Heart right ventricle (tissue), 16 donors: ENCODE measurements at regions not wholly inside any gene's neighbourhood (a gene's known extent, or its start where the extent isn't known, plus 50 kb on each side); places are given as distances from the start of the nearest gene placed in this dataset.

Experiments
- ATAC-seq, 8 donors: fragments of 200-7000 bp; cut with Tn5 transposase; one replicate each; pipeline ENCODE4 v1.9.1; 2020; ENCODE audit warnings: mild to moderate bottlenecking in 8 of 8, moderate library complexity in 8 of 8, moderate number of reproducible peaks in 1 of 8
- DNase-seq, 2 donors: peaks; one replicate each; pipeline ENCODE4 v3.0.0-alpha.2; 2020
- H3K27ac ChIP-seq, 10 donors: fragments of 200-600 bp; sonication (generic) in 2 of 10; one replicate each; pipeline versions ENCODE4 v1.5.0 to v1.8.0; 2020 to 2022; ENCODE audit warnings: mild to moderate bottlenecking in 3 of 10
- H3K27me3 ChIP-seq, 7 donors: fragments of 200-600 bp; one replicate each; pipeline ENCODE4 v1.8.0; 2021 to 2022; ENCODE audit warnings: mild to moderate bottlenecking in 2 of 7
- H3K36me3 ChIP-seq, 9 donors: fragments of 200-600 bp; sonication (generic) in 1 of 9; one replicate each; pipeline versions ENCODE4 v1.5.0 to v1.8.0; 2020 to 2022; ENCODE audit warnings: mild to moderate bottlenecking in 2 of 9
- H3K4me1 ChIP-seq, 9 donors: fragments of 200-600 bp; sonication (generic) in 1 of 9; one replicate each; pipeline versions ENCODE4 v1.5.0 to v1.8.0; 2020 to 2022; ENCODE audit warnings: mild to moderate bottlenecking in 4 of 9
- H3K4me3 ChIP-seq, 10 donors: fragments of 200-600 bp; sonication (generic) in 2 of 10; one replicate each; pipeline versions ENCODE4 v1.5.0 to v1.8.0; 2020 to 2022; ENCODE audit warnings: mild to moderate bottlenecking in 7 of 10, moderate library complexity in 2 of 10
- H3K9me3 ChIP-seq, 11 donors: fragments of 200-600 bp in 10 of 11; sonication (generic) in 2 of 11; one replicate each; pipeline versions ENCODE4 v1.5.0 to v1.8.0; 2013 to 2022; ENCODE audit warnings: mild to moderate bottlenecking in 2 of 11, control low read depth in 1 of 11, moderate library complexity in 1 of 11
- whole genome bisulfite sequencing, 2 donors: extraction: QIAGEN DNeasy Blood & Tissue Kit; methylation state at CpG; one replicate each; pipeline ENCODE4 v1.1.7; 2013; ENCODE audit warnings: inconsistent platforms in 1 of 2; 5-methylcytosine and 5-hydroxymethylcytosine counted together
- intact Hi-C, 10 donors: fragments of 100-400 bp; cut with DNase I; formaldehyde crosslinking; loops; one replicate each; pipeline versions ENCODE4 v1.11.1 to v1.14.2; 2022
- TF ChIP-seq, protein P1 (sequence below), 9 donors: fragments of 200-600 bp; sonication (generic) in 2 of 9; IDR thresholded peaks; one replicate each; pipeline versions ENCODE4 v1.5.0 to v1.8.0; 2021 to 2022; ENCODE audit warnings: antibody characterized with exemption in 9 of 9, mild to moderate bottlenecking in 5 of 9, moderate library complexity in 1 of 9
- donor health status: Arrhythmogenic right ventricular cardiomyopathy.
- donor health status: ischemic (EF 13 %, LVEDD 7.1; RV severe dilation, severe dysfunction).
- donor health status: healthy with polysubstance abuse.
- donor health status: DM: no; HTN: yes; CAD: no.
- donor health status: DM: no; HTN: no; CAD: no.
- donor health status: ischemic (EF 25% LVEDD 6.9; RV normal size, moderate dysfunction).
- donor health status: ischemic (EF 25% LVEDD 5.7; RV mildly dilated, moderate dysfunction).
- donor health status: healthy.
- donor health status: DM: yes; HTN: yes; CAD: no.
- donor health status: Ischemic cardiomyopathy.
- donor health status: ischemic (EF 35%, LVEDD 5.7; RV mildly dilated, moderate dysfunction).
- donor health status: nonischemic (EF 11% LVEDD 7.7; RV severe dilation, severe dysfunction).
- donor health status: DM: yes; HTN: yes; CAD: no.
- donor health status: PGD.
- donor health status: ischemic (EF 29% LVEDD 5.4; RV normal size, mild dysfunction).
- donor health status: nonischemic (EF 23%, LVEDD 6.1; RV moderate dilation, normal function).

DNA sequence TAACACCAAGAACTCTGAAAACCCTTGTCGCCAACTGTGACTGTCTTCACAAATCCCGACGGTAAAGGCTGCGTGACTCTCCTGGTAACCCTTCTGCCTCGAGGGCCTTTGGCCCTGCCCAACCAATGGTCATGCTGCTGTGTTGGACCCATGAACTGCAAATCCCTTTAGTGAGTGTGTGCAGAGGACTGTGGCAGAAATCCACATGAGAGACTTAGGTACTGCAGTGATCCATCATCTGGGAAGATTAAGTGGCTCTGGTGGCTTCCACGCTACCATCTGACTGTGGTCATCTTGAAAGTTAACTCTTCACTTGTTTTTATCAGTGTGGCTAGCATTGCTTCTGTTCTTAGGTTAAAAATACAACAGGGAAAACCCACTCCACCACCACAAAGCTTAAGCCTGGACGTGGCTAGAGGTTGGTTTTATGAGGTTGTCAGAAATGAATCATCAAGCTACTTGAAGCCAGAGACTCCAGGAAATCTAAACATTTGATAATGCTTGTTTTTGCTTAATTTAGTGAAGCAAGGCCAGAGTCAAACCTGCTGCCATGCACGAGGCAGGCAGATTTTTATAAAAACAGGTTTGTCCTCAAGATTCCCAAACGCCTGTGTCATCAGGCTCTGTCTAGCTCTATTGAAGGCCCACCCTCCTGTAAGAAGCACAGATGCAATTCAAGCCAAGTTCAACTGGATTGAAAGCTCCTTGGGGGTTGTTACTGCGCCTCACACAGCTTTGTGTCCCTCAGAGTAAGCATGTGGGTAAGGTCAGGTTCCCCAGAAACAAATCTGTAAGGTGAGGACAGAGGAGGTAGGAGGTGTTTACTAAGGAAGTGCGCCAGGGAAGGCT is 52.7 kb upstream of the ERCC6L2 start:
- ATAC-seq = no peak
- no peak overlapping the region for H3K4me3 ChIP-seq
- H3K36me3 ChIP-seq = no peaks in the 10 kb centered on the region
- no peak for DNase-seq
- H3K9me3 ChIP-seq = no peaks in the 10 kb centered on the region
- H3K4me1 ChIP-seq = peaks cover 0 to 7% (median 0%) of the 10 kb centered on the region in 9 donors
- TF ChIP-seq, protein P1, sequence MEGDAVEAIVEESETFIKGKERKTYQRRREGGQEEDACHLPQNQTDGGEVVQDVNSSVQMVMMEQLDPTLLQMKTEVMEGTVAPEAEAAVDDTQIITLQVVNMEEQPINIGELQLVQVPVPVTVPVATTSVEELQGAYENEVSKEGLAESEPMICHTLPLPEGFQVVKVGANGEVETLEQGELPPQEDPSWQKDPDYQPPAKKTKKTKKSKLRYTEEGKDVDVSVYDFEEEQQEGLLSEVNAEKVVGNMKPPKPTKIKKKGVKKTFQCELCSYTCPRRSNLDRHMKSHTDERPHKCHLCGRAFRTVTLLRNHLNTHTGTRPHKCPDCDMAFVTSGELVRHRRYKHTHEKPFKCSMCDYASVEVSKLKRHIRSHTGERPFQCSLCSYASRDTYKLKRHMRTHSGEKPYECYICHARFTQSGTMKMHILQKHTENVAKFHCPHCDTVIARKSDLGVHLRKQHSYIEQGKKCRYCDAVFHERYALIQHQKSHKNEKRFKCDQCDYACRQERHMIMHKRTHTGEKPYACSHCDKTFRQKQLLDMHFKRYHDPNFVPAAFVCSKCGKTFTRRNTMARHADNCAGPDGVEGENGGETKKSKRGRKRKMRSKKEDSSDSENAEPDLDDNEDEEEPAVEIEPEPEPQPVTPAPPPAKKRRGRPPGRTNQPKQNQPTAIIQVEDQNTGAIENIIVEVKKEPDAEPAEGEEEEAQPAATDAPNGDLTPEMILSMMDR (IDR thresholded peaks at IDR 0.05) = no peak
- no peaks in the 10 kb centered on the region for H3K27me3 ChIP-seq
- WGBS, 2 donors = 84 to 85% methylated on average over 11 of the region's 11 CpGs
- H3K27ac ChIP-seq = no peak overlapping the region
- intact Hi-C loops = no loop called here

DNA sequence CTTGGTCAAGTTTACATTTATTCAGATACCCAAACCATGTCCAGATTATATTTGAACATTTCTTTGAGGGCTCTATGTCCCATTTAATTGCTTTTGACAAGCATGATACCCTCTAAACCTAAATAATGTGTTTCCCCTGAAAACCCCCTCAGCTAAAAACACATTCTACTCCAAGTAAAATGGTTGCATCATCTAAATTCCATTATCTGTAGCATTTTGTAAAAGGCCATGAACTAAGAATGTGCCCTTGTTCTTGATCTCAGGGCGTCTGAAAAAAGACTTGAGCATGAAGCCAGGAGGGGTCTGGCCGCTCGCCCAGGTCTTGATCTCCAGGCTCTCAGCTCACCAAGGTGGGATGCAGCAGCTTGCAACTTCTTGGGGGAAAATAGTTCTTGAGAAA is 53.5 kb upstream of the ERCC6L2 start:
- Histone ChIP-seq H3K4me1 (peaks cover 0 to 7% (median 0%) of the 10 kb centered on the region in 9 donors), H3K27ac (no peak overlapping the region), H3K27me3 (no peaks in the 10 kb centered on the region), H3K36me3 (no peaks in the 10 kb centered on the region), H3K4me3 (no peak overlapping the region), H3K9me3 (no peaks in the 10 kb centered on the region)
- TF ChIP-seq, protein P1 (IDR thresholded peaks at IDR 0.05) = no peak
- no peak for DNase-seq
- WGBS, 2 donors = 94 to 96% methylated on average over 3 of the region's 3 CpGs
- no peak for ATAC-seq
- intact Hi-C loops = no loop called here

DNA sequence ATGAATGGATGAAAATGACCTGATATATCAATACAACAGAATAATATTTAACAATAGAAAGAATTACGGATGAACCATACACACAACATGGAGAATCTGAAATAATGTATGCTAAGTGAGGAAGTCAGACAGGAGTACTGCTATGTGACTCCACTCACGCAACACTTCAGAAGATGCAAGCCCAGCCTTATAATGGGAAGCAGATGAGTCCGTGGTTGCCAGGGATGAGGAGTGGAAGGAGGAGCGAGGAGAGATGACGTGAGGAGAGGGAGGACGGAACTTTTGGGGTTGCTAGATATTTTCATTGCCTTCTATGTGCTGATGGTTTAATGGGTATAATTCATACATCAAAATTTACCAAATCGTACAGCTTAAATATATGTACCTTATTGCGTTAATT is 55.4 kb upstream of the ERCC6L2 start:
- H3K36me3 ChIP-seq = no peaks in the 10 kb centered on the region
- peaks cover 0 to 7% (median 0%) of the 10 kb centered on the region in 9 donors for H3K4me1 ChIP-seq
- intact Hi-C loops = no loop called here
- no peak for DNase-seq
- 95 to 96% methylated on average over 8 of the region's 8 CpGs for WGBS, 2 donors
- no peaks in the 10 kb centered on the region for H3K9me3 ChIP-seq
- no peaks in the 10 kb centered on the region for H3K27me3 ChIP-seq
- TF ChIP-seq, protein P1 (IDR thresholded peaks at IDR 0.05) = no peak
- no peak overlapping the region for H3K27ac ChIP-seq
- H3K4me3 ChIP-seq = no peak overlapping the region
- no peak for ATAC-seq

DNA sequence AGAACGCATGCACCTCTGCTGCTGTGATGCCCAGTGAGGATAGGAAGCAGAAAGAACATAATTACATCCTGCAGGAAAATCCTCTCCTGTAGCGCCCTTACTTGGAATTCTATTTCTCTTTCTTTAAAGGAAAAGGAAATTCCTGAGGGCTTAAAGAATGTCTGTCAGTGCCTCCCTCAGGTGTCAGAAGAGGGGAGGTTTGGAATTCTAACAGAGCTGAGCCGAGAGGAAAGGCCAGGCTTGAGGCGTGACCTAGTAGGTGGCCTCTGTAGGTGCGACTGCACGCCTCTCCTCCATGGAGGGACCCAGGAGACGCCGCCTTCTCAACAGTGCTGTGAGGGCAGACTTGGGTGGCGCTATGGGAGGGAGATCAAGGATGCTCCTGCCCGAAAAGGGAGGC is 55.9 kb upstream of the ERCC6L2 start:
- Histone ChIP-seq H3K4me3 (no peak overlapping the region), H3K36me3 (no peaks in the 10 kb centered on the region), H3K9me3 (no peaks in the 10 kb centered on the region), H3K27me3 (no peaks in the 10 kb centered on the region), H3K4me1 (peaks cover 0 to 7% (median 0%) of the 10 kb centered on the region in 9 donors), H3K27ac (no peak overlapping the region)
- WGBS, 2 donors = 69 to 73% methylated on average over 10 of the region's 10 CpGs
- TF ChIP-seq, protein P1 (IDR thresholded peaks at IDR 0.05) = no peak
- intact Hi-C loops = no loop called here
- no peak for DNase-seq
- no peak for ATAC-seq
